ENCODE measurements at regions not wholly inside any gene's neighbourhood (a gene's known extent, or its start where the extent isn't known, plus 50 kb on each side); places are given as distances from the start of the nearest gene placed in this dataset.

- no peaks in the 10 kb centered on the region for H3K27me3 ChIP-seq (ENCODE audit: control insufficient read depth in 3 of 3, insufficient read depth in 3 of 3, low read length in 3 of 3)
- no peak overlapping the region for H3K4me3 ChIP-seq (ENCODE audit: low read depth in 1 of 3, low read length in 3 of 3)
- H3K27ac ChIP-seq (ENCODE audit: low read depth in 1 of 3, low read length in 2 of 3): no peak overlapping the region
- DNase-seq: no peak
- peaks cover 0 to 5% of the 10 kb centered on the region in 2 donors for H3K9me3 ChIP-seq (ENCODE audit: control insufficient read depth in 2 of 2, insufficient read depth in 1 of 2, low read depth in 1 of 2, low read length in 1 of 2)
- no peak for FAIRE-seq
- WGBS, 3 donors: 30 to 38% (median 31%) methylated on average over 6 of the region's 6 CpGs
- H3K36me3 ChIP-seq (ENCODE audit: control insufficient read depth in 3 of 3, insufficient read depth in 2 of 3, low read depth in 1 of 3, low read length in 3 of 3): no peaks in the 10 kb centered on the region
- no peaks in the 10 kb centered on the region for H3K4me1 ChIP-seq (ENCODE audit: control insufficient read depth in 3 of 3, insufficient read depth in 2 of 3, low read depth in 1 of 3, low read length in 2 of 3)
Observed at GRCh38 chr9:13607481-13608441, 328.3 kb upstream of the MPDZ start.

GRCh38 chr9:13606586-13606985 is 327.1 kb upstream of the MPDZ start:
- peaks cover 0 to 5% of the 10 kb centered on the region in 2 donors for H3K9me3 ChIP-seq (ENCODE audit: control insufficient read depth in 2 of 2, insufficient read depth in 1 of 2, low read depth in 1 of 2, low read length in 1 of 2)
- H3K4me1 ChIP-seq (ENCODE audit: control insufficient read depth in 3 of 3, insufficient read depth in 2 of 3, low read depth in 1 of 3, low read length in 2 of 3): no peaks in the 10 kb centered on the region
- H3K27me3 ChIP-seq (ENCODE audit: control insufficient read depth in 3 of 3, insufficient read depth in 3 of 3, low read length in 3 of 3): no peaks in the 10 kb centered on the region
- FAIRE-seq (no peak), DNase-seq (no peak)
- no peak overlapping the region for H3K4me3 ChIP-seq (ENCODE audit: low read depth in 1 of 3, low read length in 3 of 3)
- no peaks in the 10 kb centered on the region for H3K36me3 ChIP-seq (ENCODE audit: control insufficient read depth in 3 of 3, insufficient read depth in 2 of 3, low read depth in 1 of 3, low read length in 3 of 3)
- H3K27ac ChIP-seq (ENCODE audit: low read depth in 1 of 3, low read length in 2 of 3): no peak overlapping the region
- WGBS, 3 donors: 37 to 43% (median 40%) methylated on average over 5 of the region's 5 CpGs

GRCh38 chr9:13603921-13604320 is 324.4 kb upstream of the MPDZ start:
- Histone ChIP-seq H3K36me3 (ENCODE audit: control insufficient read depth in 3 of 3, insufficient read depth in 2 of 3, low read depth in 1 of 3, low read length in 3 of 3) (no peaks in the 10 kb centered on the region), H3K27me3 (ENCODE audit: control insufficient read depth in 3 of 3, insufficient read depth in 3 of 3, low read length in 3 of 3) (no peaks in the 10 kb centered on the region), H3K9me3 (ENCODE audit: control insufficient read depth in 2 of 2, insufficient read depth in 1 of 2, low read depth in 1 of 2, low read length in 1 of 2) (peaks cover 0 to 5% of the 10 kb centered on the region in 2 donors), H3K27ac (ENCODE audit: low read depth in 1 of 3, low read length in 2 of 3) (no peak overlapping the region), H3K4me3 (ENCODE audit: low read depth in 1 of 3, low read length in 3 of 3) (no peak overlapping the region), H3K4me1 (ENCODE audit: control insufficient read depth in 3 of 3, insufficient read depth in 2 of 3, low read depth in 1 of 3, low read length in 2 of 3) (no peaks in the 10 kb centered on the region)
- WGBS, 3 donors: 63 to 80% (median 78%) methylated on average over 3 of the region's 3 CpGs
- no peak for FAIRE-seq
- DNase-seq: no peak

- FAIRE-seq: no peak
- no peak overlapping the region for H3K27ac ChIP-seq (ENCODE audit: low read depth in 1 of 3, low read length in 2 of 3)
- H3K4me3 ChIP-seq (ENCODE audit: low read depth in 1 of 3, low read length in 3 of 3): no peak overlapping the region
- H3K4me1 ChIP-seq (ENCODE audit: control insufficient read depth in 3 of 3, insufficient read depth in 2 of 3, low read depth in 1 of 3, low read length in 2 of 3): no peaks in the 10 kb centered on the region
- H3K36me3 ChIP-seq (ENCODE audit: control insufficient read depth in 3 of 3, insufficient read depth in 2 of 3, low read depth in 1 of 3, low read length in 3 of 3): no peaks in the 10 kb centered on the region
- peaks cover 0 to 3% of the 10 kb centered on the region in 2 donors for H3K9me3 ChIP-seq (ENCODE audit: control insufficient read depth in 2 of 2, insufficient read depth in 1 of 2, low read depth in 1 of 2, low read length in 1 of 2)
- H3K27me3 ChIP-seq (ENCODE audit: control insufficient read depth in 3 of 3, insufficient read depth in 3 of 3, low read length in 3 of 3): no peaks in the 10 kb centered on the region
- DNase-seq: no peak
Observed at GRCh38 chr9:13598738-13599137, 319.2 kb upstream of the MPDZ start.

- no peak for DNase-seq
- Histone ChIP-seq H3K4me1 (ENCODE audit: control insufficient read depth in 3 of 3, insufficient read depth in 2 of 3, low read depth in 1 of 3, low read length in 2 of 3) (no peaks in the 10 kb centered on the region), H3K27me3 (ENCODE audit: control insufficient read depth in 3 of 3, insufficient read depth in 3 of 3, low read length in 3 of 3) (no peaks in the 10 kb centered on the region), H3K9me3 (ENCODE audit: control insufficient read depth in 2 of 2, insufficient read depth in 1 of 2, low read depth in 1 of 2, low read length in 1 of 2) (no peaks in the 10 kb centered on the region), H3K36me3 (ENCODE audit: control insufficient read depth in 3 of 3, insufficient read depth in 2 of 3, low read depth in 1 of 3, low read length in 3 of 3) (no peaks in the 10 kb centered on the region), H3K4me3 (ENCODE audit: low read depth in 1 of 3, low read length in 3 of 3) (no peak overlapping the region), H3K27ac (ENCODE audit: low read depth in 1 of 3, low read length in 2 of 3) (no peak overlapping the region)
- FAIRE-seq: no peak
- WGBS, 3 donors: 62 to 79% (median 68%) methylated on average over 5 of the region's 5 CpGs
Observed at GRCh38 chr9:13597427-13597826, 317.9 kb upstream of the MPDZ start.

- no peaks in the 10 kb centered on the region for H3K9me3 ChIP-seq (ENCODE audit: control insufficient read depth in 2 of 2, insufficient read depth in 1 of 2, low read depth in 1 of 2, low read length in 1 of 2)
- FAIRE-seq: no peak
- no peak for DNase-seq
- H3K4me1 ChIP-seq (ENCODE audit: control insufficient read depth in 3 of 3, insufficient read depth in 2 of 3, low read depth in 1 of 3, low read length in 2 of 3): no peaks in the 10 kb centered on the region
- no peaks in the 10 kb centered on the region for H3K27me3 ChIP-seq (ENCODE audit: control insufficient read depth in 3 of 3, insufficient read depth in 3 of 3, low read length in 3 of 3)
- H3K27ac ChIP-seq (ENCODE audit: low read depth in 1 of 3, low read length in 2 of 3): no peak overlapping the region
- WGBS, 3 donors: 57 to 66% (median 59%) methylated on average over 2 of the region's 2 CpGs
- H3K4me3 ChIP-seq (ENCODE audit: low read depth in 1 of 3, low read length in 3 of 3): no peak overlapping the region
- no peaks in the 10 kb centered on the region for H3K36me3 ChIP-seq (ENCODE audit: control insufficient read depth in 3 of 3, insufficient read depth in 2 of 3, low read depth in 1 of 3, low read length in 3 of 3)
Observed at GRCh38 chr9:13597004-13597403, 317.5 kb upstream of the MPDZ start.

- H3K9me3 ChIP-seq (ENCODE audit: control insufficient read depth in 2 of 2, insufficient read depth in 1 of 2, low read depth in 1 of 2, low read length in 1 of 2): no peaks in the 10 kb centered on the region
- no peaks in the 10 kb centered on the region for H3K4me1 ChIP-seq (ENCODE audit: control insufficient read depth in 3 of 3, insufficient read depth in 2 of 3, low read depth in 1 of 3, low read length in 2 of 3)
- 72 to 75% (median 73%) methylated on average over 4 of the region's 4 CpGs for WGBS, 3 donors
- H3K36me3 ChIP-seq (ENCODE audit: control insufficient read depth in 3 of 3, insufficient read depth in 2 of 3, low read depth in 1 of 3, low read length in 3 of 3): no peaks in the 10 kb centered on the region
- H3K27me3 ChIP-seq (ENCODE audit: control insufficient read depth in 3 of 3, insufficient read depth in 3 of 3, low read length in 3 of 3): no peaks in the 10 kb centered on the region
- FAIRE-seq: no peak
- no peak for DNase-seq
- H3K27ac ChIP-seq (ENCODE audit: low read depth in 1 of 3, low read length in 2 of 3): no peak overlapping the region
- H3K4me3 ChIP-seq (ENCODE audit: low read depth in 1 of 3, low read length in 3 of 3): no peak overlapping the region
Observed at GRCh38 chr9:13596383-13596970, 317.0 kb upstream of the MPDZ start.

- no peak overlapping the region for H3K4me3 ChIP-seq (ENCODE audit: low read depth in 1 of 3, low read length in 3 of 3)
- no peak for DNase-seq
- H3K9me3 ChIP-seq (ENCODE audit: control insufficient read depth in 2 of 2, insufficient read depth in 1 of 2, low read depth in 1 of 2, low read length in 1 of 2): no peaks in the 10 kb centered on the region
- H3K27ac ChIP-seq (ENCODE audit: low read depth in 1 of 3, low read length in 2 of 3): no peak overlapping the region
- no peaks in the 10 kb centered on the region for H3K27me3 ChIP-seq (ENCODE audit: control insufficient read depth in 3 of 3, insufficient read depth in 3 of 3, low read length in 3 of 3)
- whole genome bisulfite sequencing, 3 donors: 39 to 74% (median 63%) methylated on average over 1 of the region's 1 CpG
- H3K36me3 ChIP-seq (ENCODE audit: control insufficient read depth in 3 of 3, insufficient read depth in 2 of 3, low read depth in 1 of 3, low read length in 3 of 3): no peaks in the 10 kb centered on the region
- FAIRE-seq: no peak
- peaks cover 0 to 3% (median 0%) of the 10 kb centered on the region in 3 donors for H3K4me1 ChIP-seq (ENCODE audit: control insufficient read depth in 3 of 3, insufficient read depth in 2 of 3, low read depth in 1 of 3, low read length in 2 of 3)
Observed at GRCh38 chr9:13590996-13591395, 311.5 kb upstream of the MPDZ start.
